Mesenchymal stem cell (in vitro differentiated cells and primary cell): ENCODE measurements at regions not wholly inside any gene's neighbourhood (a gene's known extent, or its start where the extent isn't known, plus 50 kb on each side); places are given as distances from the start of the nearest gene placed in this dataset.

Experiments
- DNase-seq: peaks from one replicate; pipeline ENCODE4 v3.0.0-alpha.2; 2013
- H2AFZ ChIP-seq: one replicate; pipeline ENCODE4 v1.6.1; 2013; ENCODE audit warnings: low read depth, mild to moderate bottlenecking, control low read depth, inconsistent platforms, low read length, moderate library complexity
- H2AK5ac ChIP-seq: 2 replicates; pipeline ENCODE4 v1.6.1; 2013; ENCODE audit warnings: low read length, moderate library complexity, mild to moderate bottlenecking, inconsistent platforms; ENCODE audit not compliant: severe bottlenecking
- H2BK120ac ChIP-seq: one replicate; pipeline ENCODE4 v1.6.1; 2013; ENCODE audit warnings: low read depth, mild to moderate bottlenecking, inconsistent platforms, low read length, moderate library complexity
- H2BK12ac ChIP-seq, 2 experiments: one replicate each; pipeline ENCODE4 v1.6.1; 2013; ENCODE audit warnings: inconsistent platforms in 2 of 2, low read length in 2 of 2, mild to moderate bottlenecking in 2 of 2, moderate library complexity in 2 of 2, control low read depth in 1 of 2
- H2BK15ac ChIP-seq: one replicate; pipeline ENCODE4 v1.6.1; 2013; ENCODE audit warnings: mild to moderate bottlenecking, low read depth, inconsistent platforms; ENCODE audit not compliant: poor library complexity, severe bottlenecking
- H2BK5ac ChIP-seq: 2 replicates; pipeline ENCODE4 v1.6.1; 2013; ENCODE audit warnings: low read depth, mild to moderate bottlenecking, low read length, control low read depth, inconsistent platforms; ENCODE audit not compliant: poor library complexity, severe bottlenecking
- H3K14ac ChIP-seq, 2 experiments: one replicate each; pipeline ENCODE4 v1.6.1; 2013; ENCODE audit warnings: inconsistent platforms in 2 of 2, low read length in 2 of 2, control low read depth in 1 of 2, mild to moderate bottlenecking in 1 of 2, moderate library complexity in 1 of 2
- H3K18ac ChIP-seq, 2 experiments: one replicate each; pipeline ENCODE4 v1.6.1; 2013; ENCODE audit warnings: inconsistent platforms in 2 of 2, low read length in 2 of 2, control low read depth in 1 of 2, low read depth in 1 of 2, mild to moderate bottlenecking in 1 of 2
- H3K23ac ChIP-seq, 2 experiments: one replicate each; pipeline ENCODE4 v1.6.1; 2013; ENCODE audit warnings: inconsistent platforms in 2 of 2, low read length in 2 of 2, mild to moderate bottlenecking in 2 of 2, moderate library complexity in 2 of 2, control low read depth in 1 of 2
- H3K27ac ChIP-seq: 2 replicates; pipeline ENCODE4 v1.5.1; 2013; ENCODE audit warnings: mild to moderate bottlenecking, moderate library complexity, low read length, control low read depth, inconsistent platforms; ENCODE audit not compliant: poor library complexity, severe bottlenecking
- H3K27me3 ChIP-seq, 2 experiments: 2 replicates each; pipeline versions ENCODE4 v1.6.1 to v1.7.0; 2013; ENCODE audit warnings: low read length in 2 of 2, mild to moderate bottlenecking in 2 of 2, moderate library complexity in 2 of 2, control low read depth in 1 of 2, inconsistent platforms in 1 of 2; ENCODE audit not compliant: control insufficient read depth in 1 of 2, insufficient read depth in 1 of 2
- H3K36me3 ChIP-seq, 2 experiments: 2 replicates each; pipeline versions ENCODE4 v1.6.1 to v1.7.0; 2013; ENCODE audit warnings: low read length in 2 of 2, control low read depth in 1 of 2, inconsistent platforms in 1 of 2, low read depth in 1 of 2, mild to moderate bottlenecking in 1 of 2; ENCODE audit not compliant: insufficient read depth in 2 of 2, control insufficient read depth in 1 of 2
- H3K4ac ChIP-seq, 2 experiments: one replicate each; pipeline ENCODE4 v1.6.1; 2013; ENCODE audit warnings: inconsistent platforms in 2 of 2, low read length in 2 of 2, mild to moderate bottlenecking in 2 of 2, moderate library complexity in 2 of 2, control low read depth in 1 of 2, low read depth in 1 of 2
- H3K4me1 ChIP-seq: 2 replicates; pipeline ENCODE4 v1.6.1; 2013; ENCODE audit warnings: low read depth, low read length, control low read depth; ENCODE audit not compliant: control insufficient read depth, insufficient read depth
- H3K4me2 ChIP-seq: 2 replicates; pipeline ENCODE4 v1.6.1; 2013; ENCODE audit warnings: low read length, mild to moderate bottlenecking, inconsistent platforms; ENCODE audit not compliant: poor library complexity, severe bottlenecking
- H3K4me3 ChIP-seq, 2 experiments: 2 replicates each; pipeline versions ENCODE4 v1.5.1 to v1.7.0; 2013; ENCODE audit warnings: low read length in 2 of 2, mild to moderate bottlenecking in 2 of 2, control low read depth in 1 of 2, low read depth in 1 of 2; ENCODE audit not compliant: insufficient read depth in 1 of 2
- H3K79me1 ChIP-seq: replicated peaks from 2 replicates; pipeline ENCODE4 v1.6.1; 2013; ENCODE audit warnings: mild to moderate bottlenecking, control low read depth, low read length, inconsistent platforms; ENCODE audit not compliant: poor library complexity, severe bottlenecking
- H3K9ac ChIP-seq: 2 replicates; pipeline ENCODE4 v1.7.0; 2013; ENCODE audit warnings: mild to moderate bottlenecking, low read length, moderate library complexity
- H3K9me3 ChIP-seq: 2 replicates; pipeline ENCODE4 v1.7.0; 2013; ENCODE audit warnings: mild to moderate bottlenecking, low read length; ENCODE audit not compliant: control insufficient read depth
- H4K8ac ChIP-seq: one replicate; pipeline ENCODE4 v1.6.1; 2013; ENCODE audit warnings: inconsistent platforms, mild to moderate bottlenecking, low read length, moderate library complexity
- H4K91ac ChIP-seq: one replicate; pipeline ENCODE4 v1.6.1; 2013; ENCODE audit warnings: mild to moderate bottlenecking, low read length, inconsistent platforms
- WGBS: methylation state at CpG from one replicate; pipeline ENCODE4 v1.1.7; 2013; ENCODE audit warnings: mixed read lengths; 5-methylcytosine and 5-hydroxymethylcytosine counted together

- no peak overlapping the region for H3K4me2 ChIP-seq
- no peak overlapping the region for H2AK5ac ChIP-seq
- no peak overlapping the region for H3K23ac ChIP-seq
- H2BK15ac ChIP-seq = no peak overlapping the region
- H3K9ac ChIP-seq = peak overlapping the region; percentile 17
- H3K36me3 ChIP-seq = no peaks in the 10 kb centered on the region
- no peak overlapping the region for H3K4ac ChIP-seq
- no peak overlapping the region for H2BK12ac ChIP-seq
- no peak overlapping the region for H2BK120ac ChIP-seq
- no peak overlapping the region for H4K8ac ChIP-seq
- H3K9me3 ChIP-seq = no peaks in the 10 kb centered on the region
- no peak overlapping the region for H3K4me3 ChIP-seq
- no peak overlapping the region for H2AFZ ChIP-seq
- no peak overlapping the region for H4K91ac ChIP-seq
- no peaks in the 10 kb centered on the region for H3K27me3 ChIP-seq
- DNase-seq = no peak
- H3K14ac ChIP-seq = no peak overlapping the region
- no peaks in the 10 kb centered on the region for H3K4me1 ChIP-seq
- no peaks in the 10 kb centered on the region for H3K79me1 ChIP-seq
- H2BK5ac ChIP-seq = no peak overlapping the region
- H3K27ac ChIP-seq = no peak overlapping the region
- no peak overlapping the region for H3K18ac ChIP-seq
These were observed 190.7 kb upstream of the KCNJ16 start for GRCh38 chr17:69884356-69884755.

- Histone ChIP-seq H3K4me1 (no peaks in the 10 kb centered on the region), H3K23ac (no peak overlapping the region), H3K4me2 (no peak overlapping the region), H3K4me3 (no peak overlapping the region), H2AFZ (no peak overlapping the region), H3K9me3 (no peaks in the 10 kb centered on the region), H3K4ac (no peak overlapping the region), H3K18ac (no peak overlapping the region), H2BK5ac (no peak overlapping the region), H3K27ac (no peak overlapping the region), H3K9ac (no peak overlapping the region), H2BK12ac (no peak overlapping the region), H3K14ac (no peak overlapping the region), H2BK15ac (no peak overlapping the region), H3K36me3 (no peaks in the 10 kb centered on the region), H2AK5ac (no peak overlapping the region), H4K91ac (no peak overlapping the region), H4K8ac (no peak overlapping the region), H3K79me1 (no peaks in the 10 kb centered on the region), H2BK120ac (no peak overlapping the region), H3K27me3 (no peaks in the 10 kb centered on the region)
- WGBS = 82% methylated on average over 2 of the region's 2 CpGs
- DNase-seq = no peak
These were observed 190.2 kb upstream of the KCNJ16 start for GRCh38 chr17:69884846-69885245.

- Histone ChIP-seq H2BK5ac (no peak overlapping the region), H3K4me1 (peaks cover 1% of the 10 kb centered on the region), H2AFZ (no peak overlapping the region), H3K27me3 (no peaks in the 10 kb centered on the region), H2BK15ac (no peak overlapping the region), H3K18ac (no peak overlapping the region), H2BK12ac (no peak overlapping the region), H4K91ac (no peak overlapping the region), H3K23ac (no peak overlapping the region), H3K14ac (no peak overlapping the region), H2AK5ac (no peak overlapping the region), H3K4me2 (no peak overlapping the region), H2BK120ac (no peak overlapping the region), H3K27ac (no peak overlapping the region), H3K36me3 (no peaks in the 10 kb centered on the region), H3K4ac (peak overlapping the region in 1 of 2 experiments; percentile 7), H3K9ac (no peak overlapping the region), H3K4me3 (no peak overlapping the region), H3K9me3 (no peaks in the 10 kb centered on the region), H3K79me1 (no peaks in the 10 kb centered on the region), H4K8ac (no peak overlapping the region)
- no peak for DNase-seq
- WGBS = 91% methylated on average over 5 of the region's 5 CpGs
These were observed 176.4 kb upstream of the KCNJ16 start for GRCh38 chr17:69898601-69899000.

GRCh38 chr17:69900101-69900500 lies 174.9 kb upstream of the KCNJ16 start:
- H3K4me2 ChIP-seq = no peak overlapping the region
- 100% methylated on average over 1 of the region's 3 CpGs for WGBS

More at GRCh38 chr17:69900101-69900500, 174.9 kb upstream of the KCNJ16 start:
- Histone ChIP-seq H3K4me3 (no peak overlapping the region), H2BK15ac (no peak overlapping the region), H3K27me3 (no peaks in the 10 kb centered on the region), H2BK120ac (no peak overlapping the region), H3K27ac (no peak overlapping the region), H3K4me1 (peaks cover 1% of the 10 kb centered on the region), H3K79me1 (no peaks in the 10 kb centered on the region), H3K14ac (no peak overlapping the region), H2AK5ac (no peak overlapping the region), H2AFZ (no peak overlapping the region), H3K9ac (no peak overlapping the region), H3K18ac (no peak overlapping the region), H4K91ac (no peak overlapping the region), H3K23ac (no peak overlapping the region), H2BK5ac (no peak overlapping the region), H3K36me3 (no peaks in the 10 kb centered on the region), H3K4ac (no peak overlapping the region), H4K8ac (no peak overlapping the region), H2BK12ac (no peak overlapping the region), H3K9me3 (no peaks in the 10 kb centered on the region)
- no peak for DNase-seq
